Ectodermal cell (in vitro differentiated cells): ENCODE measurements at regions not wholly inside any gene's neighbourhood (a gene's known extent, or its start where the extent isn't known, plus 50 kb on each side); places are given as distances from the start of the nearest gene placed in this dataset.

Experiments used
- H3K27ac ChIP-seq: 2 replicates; pipeline ENCODE4 v1.7.0; 2013; ENCODE audit warnings: mild to moderate bottlenecking, low read depth, low read length; ENCODE audit not compliant: insufficient read depth, poor library complexity, severe bottlenecking
- H3K27me3 ChIP-seq: 2 replicates; pipeline ENCODE4 v1.7.0; 2013; ENCODE audit warnings: mild to moderate bottlenecking, low read length; ENCODE audit not compliant: insufficient read depth, control insufficient read depth, poor library complexity, severe bottlenecking
- H3K36me3 ChIP-seq: one replicate; pipeline ENCODE4 v1.7.0; 2013; ENCODE audit warnings: low read length; ENCODE audit not compliant: control insufficient read depth, insufficient read depth
- H3K4me1 ChIP-seq: one replicate; pipeline ENCODE4 v1.7.0; 2013; ENCODE audit warnings: low read length; ENCODE audit not compliant: control insufficient read depth, insufficient read depth
- H3K4me3 ChIP-seq: 2 replicates; pipeline ENCODE4 v1.7.0; 2013; ENCODE audit warnings: low read depth, low read length, control low read depth; ENCODE audit not compliant: insufficient read depth
- H3K9me3 ChIP-seq: 2 replicates; pipeline ENCODE4 v1.7.0; 2013; ENCODE audit warnings: mild to moderate bottlenecking, low read length, moderate library complexity; ENCODE audit not compliant: control insufficient read depth
- WGBS, 2 experiments: methylation state at CpG; one replicate each; pipeline ENCODE4 v1.1.7; 2013; ENCODE audit warnings: missing lambda C conversion rate in 2 of 2; 5-methylcytosine and 5-hydroxymethylcytosine counted together

- Histone ChIP-seq H3K36me3 (no peaks in the 10 kb centered on the region), H3K27me3 (no peaks in the 10 kb centered on the region), H3K27ac (no peak overlapping the region), H3K4me1 (no peaks in the 10 kb centered on the region), H3K9me3 (no peaks in the 10 kb centered on the region), H3K4me3 (no peak overlapping the region)
- whole genome bisulfite sequencing, 2 experiments: 57 to 70% methylated on average over 2 of the region's 2 CpGs
These were observed 374.8 kb downstream of the EFNA5 start for GRCh38 chr5:107295914-107296313.

GRCh38 chr5:107294669-107295068, 376.1 kb downstream of the EFNA5 start:
- Histone ChIP-seq H3K27ac (no peak overlapping the region), H3K36me3 (no peaks in the 10 kb centered on the region), H3K27me3 (no peaks in the 10 kb centered on the region), H3K9me3 (no peaks in the 10 kb centered on the region), H3K4me1 (no peaks in the 10 kb centered on the region), H3K4me3 (no peak overlapping the region)
- WGBS, 2 experiments: 78 to 88% methylated on average over 1 of the region's 1 CpG

- H3K27ac ChIP-seq: no peak overlapping the region
- H3K36me3 ChIP-seq: no peaks in the 10 kb centered on the region
- H3K4me3 ChIP-seq: no peak overlapping the region
- no peaks in the 10 kb centered on the region for H3K27me3 ChIP-seq
- H3K9me3 ChIP-seq: no peaks in the 10 kb centered on the region
- no peaks in the 10 kb centered on the region for H3K4me1 ChIP-seq
These were observed 376.6 kb downstream of the EFNA5 start for GRCh38 chr5:107294211-107294550.

- Histone ChIP-seq H3K27ac (no peak overlapping the region), H3K36me3 (no peaks in the 10 kb centered on the region), H3K27me3 (no peaks in the 10 kb centered on the region), H3K4me1 (no peaks in the 10 kb centered on the region), H3K9me3 (no peaks in the 10 kb centered on the region), H3K4me3 (no peak overlapping the region)
- 79 to 83% methylated on average over 7 of the region's 8 CpGs for WGBS, 2 experiments
These were observed 377.1 kb downstream of the EFNA5 start for GRCh38 chr5:107293541-107294210.

GRCh38 chr5:107291866-107292265, 378.9 kb downstream of the EFNA5 start:
- WGBS, 2 experiments: 87 to 89% methylated on average over 4 of the region's 4 CpGs
- Histone ChIP-seq H3K36me3 (no peaks in the 10 kb centered on the region), H3K9me3 (no peaks in the 10 kb centered on the region), H3K4me1 (no peaks in the 10 kb centered on the region), H3K27me3 (no peaks in the 10 kb centered on the region), H3K4me3 (no peak overlapping the region), H3K27ac (no peak overlapping the region)

GRCh38 chr5:107290780-107291398, 379.8 kb downstream of the EFNA5 start:
- 89 to 97% methylated on average over 4 to 6 of the region's 6 CpGs for WGBS, 2 experiments
- no peak overlapping the region for H3K27ac ChIP-seq
- no peaks in the 10 kb centered on the region for H3K27me3 ChIP-seq
- no peaks in the 10 kb centered on the region for H3K4me1 ChIP-seq
- H3K9me3 ChIP-seq: no peaks in the 10 kb centered on the region
- no peak overlapping the region for H3K4me3 ChIP-seq
- no peaks in the 10 kb centered on the region for H3K36me3 ChIP-seq

GRCh38 chr5:107289030-107289714, 381.6 kb downstream of the EFNA5 start:
- WGBS, 2 experiments: 95 to 97% methylated on average over 3 to 4 of the region's 4 CpGs
- H3K27ac ChIP-seq: no peak overlapping the region
- no peaks in the 10 kb centered on the region for H3K36me3 ChIP-seq
- H3K9me3 ChIP-seq: no peaks in the 10 kb centered on the region
- H3K4me1 ChIP-seq: no peaks in the 10 kb centered on the region
- H3K4me3 ChIP-seq: no peak overlapping the region
- H3K27me3 ChIP-seq: no peaks in the 10 kb centered on the region

- Histone ChIP-seq H3K27me3 (no peaks in the 10 kb centered on the region), H3K36me3 (no peaks in the 10 kb centered on the region), H3K4me1 (no peaks in the 10 kb centered on the region), H3K27ac (no peak overlapping the region), H3K9me3 (no peaks in the 10 kb centered on the region), H3K4me3 (no peak overlapping the region)
- WGBS, 2 experiments: 93 to 96% methylated on average over 7 of the region's 7 CpGs
These were observed 384.2 kb downstream of the EFNA5 start for GRCh38 chr5:107286447-107287098.

GRCh38 chr5:107285772-107286171, 385.0 kb downstream of the EFNA5 start:
- H3K36me3 ChIP-seq: no peaks in the 10 kb centered on the region
- no peaks in the 10 kb centered on the region for H3K4me1 ChIP-seq
- H3K9me3 ChIP-seq: no peaks in the 10 kb centered on the region
- H3K4me3 ChIP-seq: no peak overlapping the region
- WGBS, 2 experiments: 95% methylated on average over 6 of the region's 6 CpGs
- H3K27me3 ChIP-seq: no peaks in the 10 kb centered on the region
- H3K27ac ChIP-seq: no peak overlapping the region

- no peaks in the 10 kb centered on the region for H3K27me3 ChIP-seq
- WGBS, 2 experiments: 95 to 96% methylated on average over 3 of the region's 3 CpGs
- H3K4me1 ChIP-seq: no peaks in the 10 kb centered on the region
- no peak overlapping the region for H3K4me3 ChIP-seq
- H3K36me3 ChIP-seq: no peaks in the 10 kb centered on the region
- H3K9me3 ChIP-seq: no peaks in the 10 kb centered on the region
- H3K27ac ChIP-seq: no peak overlapping the region
These were observed 385.8 kb downstream of the EFNA5 start for GRCh38 chr5:107284822-107285525.
